ENCODE measurements at regions not wholly inside any gene's neighbourhood (a gene's known extent, or its start where the extent isn't known, plus 50 kb on each side); places are given as distances from the start of the nearest gene placed in this dataset.
A peak's percentile ranks its signal among the peaks of the same experiment; 100 is the strongest.

- peaks cover 0 to 6% of the 10 kb centered on the region in 2 donors for H3K4me1 ChIP-seq (ENCODE audit: control insufficient read depth in 2 of 2, insufficient read depth in 2 of 2, low read length in 2 of 2)
- DNase-seq = no peak
- Mint-ChIP-seq H3K9me3 (ENCODE audit: insufficient read depth) (no peaks in the 10 kb centered on the region), H3K4me3 (no peak overlapping the region), H3K4me1 (peaks cover 4% of the 10 kb centered on the region), H3K27me3 (no peaks in the 10 kb centered on the region), H3K27ac (no peak overlapping the region)
- POLR2A ChIA-PET = no interaction called here
- no peaks in the 10 kb centered on the region for H3K27me3 ChIP-seq (replicated peaks in 1 of 4; ENCODE audit: control extremely low read depth in 1 of 4, control insufficient read depth in 3 of 4, insufficient read depth in 4 of 4, low read length in 3 of 4)
- CTCF ChIA-PET = no interaction called here
- intact Hi-C loops (cut with micrococcal nuclease) = no loop called here
- no peak overlapping the region for H2AFZ ChIP-seq (ENCODE audit: insufficient read depth, low read depth, low read length, poor library complexity, severe bottlenecking)
- no CpG with 5 or more reads among the region's 1 CpG for whole genome bisulfite sequencing (ENCODE audit: insufficient coverage)
- H3K79me2 ChIP-seq (ENCODE audit: control insufficient read depth, insufficient read depth, low read length) = no peaks in the 10 kb centered on the region
- H4K20me1 ChIP-seq (ENCODE audit: control insufficient read depth, insufficient read depth, low read length, poor library complexity, severe bottlenecking) = no peaks in the 10 kb centered on the region
- no peak overlapping the region for H3K9ac ChIP-seq (ENCODE audit: low read length)
- H3K27ac ChIP-seq (ENCODE audit: low read length in 2 of 2) = no peak overlapping the region
- H3K36me3 ChIP-seq (replicated peaks in 1 of 2; ENCODE audit: control extremely low read depth in 1 of 2, control insufficient read depth in 1 of 2, extremely low read depth in 1 of 2, insufficient read depth in 2 of 2, low read length in 1 of 2) = no peaks in the 10 kb centered on the region
- ATAC-seq (ENCODE audit: low read depth) = no peak
- H3K4me3 ChIP-seq (ENCODE audit: control extremely low read depth in 1 of 5, extremely low read depth in 1 of 5, insufficient read depth in 1 of 5, low read depth in 2 of 5, low read length in 4 of 5) = no peak overlapping the region
- no peak for TF ChIP-seq CTCF (IDR thresholded peaks at IDR 0.05)
- no peak for TF ChIP-seq EZH2 (IDR thresholded peaks at IDR 0.05; ENCODE audit: borderline replicate concordance, insufficient read depth, low read depth, low read length, poor library complexity, severe bottlenecking)
- no peak overlapping the region for H3K4me2 ChIP-seq (replicated peaks; ENCODE audit: low read depth, low read length, poor library complexity, severe bottlenecking)
- H3K9me3 ChIP-seq (ENCODE audit: control extremely low read depth in 1 of 3, control insufficient read depth in 2 of 3, insufficient read depth in 1 of 3, low read length in 2 of 3) = peaks cover 0 to 2% (median 0%) of the 10 kb centered on the region in 3 donors
Observed at GRCh38 chr2:193334401-193334800, 1139.7 kb upstream of the TMEFF2 start.

GRCh38 chr2:193333539-193333938 is 1138.8 kb upstream of the TMEFF2 start:
- WGBS (ENCODE audit: insufficient coverage) = no CpG with 5 or more reads among the region's 3 CpGs
- Histone ChIP-seq H3K36me3 (replicated peaks in 1 of 2; ENCODE audit: control extremely low read depth in 1 of 2, control insufficient read depth in 1 of 2, extremely low read depth in 1 of 2, insufficient read depth in 2 of 2, low read length in 1 of 2) (no peaks in the 10 kb centered on the region), H3K79me2 (ENCODE audit: control insufficient read depth, insufficient read depth, low read length) (no peaks in the 10 kb centered on the region), H3K4me2 (replicated peaks; ENCODE audit: low read depth, low read length, poor library complexity, severe bottlenecking) (no peak overlapping the region), H4K20me1 (ENCODE audit: control insufficient read depth, insufficient read depth, low read length, poor library complexity, severe bottlenecking) (no peaks in the 10 kb centered on the region), H3K9ac (ENCODE audit: low read length) (no peak overlapping the region), H3K4me1 (ENCODE audit: control insufficient read depth in 2 of 2, insufficient read depth in 2 of 2, low read length in 2 of 2) (peaks cover 0 to 6% of the 10 kb centered on the region in 2 donors), H3K9me3 (ENCODE audit: control extremely low read depth in 1 of 3, control insufficient read depth in 2 of 3, insufficient read depth in 1 of 3, low read length in 2 of 3) (peaks cover 0 to 2% (median 0%) of the 10 kb centered on the region in 3 donors), H3K27me3 (replicated peaks in 1 of 4; ENCODE audit: control extremely low read depth in 1 of 4, control insufficient read depth in 3 of 4, insufficient read depth in 4 of 4, low read length in 3 of 4) (no peaks in the 10 kb centered on the region), H3K27ac (ENCODE audit: low read length in 2 of 2) (no peak overlapping the region), H2AFZ (ENCODE audit: insufficient read depth, low read depth, low read length, poor library complexity, severe bottlenecking) (peak overlapping the region; percentile 32), H3K4me3 (ENCODE audit: control extremely low read depth in 1 of 5, extremely low read depth in 1 of 5, insufficient read depth in 1 of 5, low read depth in 2 of 5, low read length in 4 of 5) (no peak overlapping the region)
- no peak for ATAC-seq (ENCODE audit: low read depth)
- peaks cover 4% of the 10 kb centered on the region for H3K4me1 Mint-ChIP-seq
- intact Hi-C loops (cut with micrococcal nuclease) = no loop called here
- H3K9me3 Mint-ChIP-seq (ENCODE audit: insufficient read depth) = no peaks in the 10 kb centered on the region
- no peaks in the 10 kb centered on the region for H3K27me3 Mint-ChIP-seq
- H3K4me3 Mint-ChIP-seq = no peak overlapping the region
- DNase-seq = no peak
- ChIA-PET CTCF (no interaction called here), POLR2A (no interaction called here)
- H3K27ac Mint-ChIP-seq = no peak overlapping the region
- TF ChIP-seq CTCF (IDR thresholded peaks at IDR 0.05) (no peak), EZH2 (IDR thresholded peaks at IDR 0.05; ENCODE audit: borderline replicate concordance, insufficient read depth, low read depth, low read length, poor library complexity, severe bottlenecking) (no peak)

All from B cell (primary cell).